Adrenal gland (tissue), 5 donors: ENCODE measurements at regions not wholly inside any gene's neighbourhood (a gene's known extent, or its start where the extent isn't known, plus 50 kb on each side); places are given as distances from the start of the nearest gene placed in this dataset.

Experiments used
- CTCF ChIP-seq, 6 experiments: fragments of 450-650 bp in 4 of 6; fragments of 200-600 bp in 2 of 6; sonication (generic) in 1 of 6; IDR thresholded peaks; 1 replicate in 5 of 6; 2 replicates in 1 of 6; pipeline versions ENCODE4 v1.5.1 to v1.8.0; 2016 to 2021; ENCODE audit warnings: antibody characterized with exemption in 6 of 6, mild to moderate bottlenecking in 2 of 6, moderate library complexity in 1 of 6
- POLR2A ChIP-seq, 2 donors: fragments of 450-650 bp; IDR thresholded peaks; one replicate each; pipeline ENCODE4 v1.6.1; 2017; ENCODE audit warnings: antibody characterized with exemption in 2 of 2, mild to moderate bottlenecking in 2 of 2, moderate library complexity in 1 of 2
- donor health status: DM: no; HTN: no; CAD: no.

GRCh38 chr7:98691619-98692018 is 74.5 kb downstream of the NPTX2 start:
- TF ChIP-seq POLR2A (IDR thresholded peaks at IDR 0.05) (no peak), CTCF (IDR thresholded peaks at IDR 0.05) (no peak)
